Stomach (tissue), 8 donors: ENCODE measurements at regions not wholly inside any gene's neighbourhood (a gene's known extent, or its start where the extent isn't known, plus 50 kb on each side); places are given as distances from the start of the nearest gene placed in this dataset.

Source experiments
- DNase-seq, 2 donors: peaks; one replicate each; pipeline versions ENCODE4 v3.0.0 to v3.0.0-alpha.2; 2013 to 2019
- H3K27ac ChIP-seq, 5 donors: fragments of 200-600 bp in 4 of 5; sonication (generic) in 4 of 5; one replicate each; pipeline ENCODE4 v1.5.1; 2013 to 2019; ENCODE audit warnings: mild to moderate bottlenecking in 1 of 5, moderate library complexity in 1 of 5
- H3K27me3 ChIP-seq, 3 donors: fragments of 200-600 bp; sonication (generic); one replicate each; pipeline ENCODE4 v1.5.1; 2017 to 2019; ENCODE audit warnings: mixed run types in 1 of 3
- H3K36me3 ChIP-seq, 4 donors: fragments of 200-600 bp; sonication (generic); 1 replicate in 3 of 4; 2 replicates in 1 of 4; pipeline ENCODE4 v1.5.1; 2016 to 2019
- H3K4me1 ChIP-seq, 4 donors: fragments of 200-600 bp; sonication (generic); one replicate each; pipeline ENCODE4 v1.5.1; 2016 to 2019
- H3K4me3 ChIP-seq, 4 donors: fragments of 200-600 bp; sonication (generic) in 3 of 4; one replicate each; pipeline ENCODE4 v1.5.1; 2016 to 2019; ENCODE audit warnings: mild to moderate bottlenecking in 1 of 4
- H3K9me3 ChIP-seq, 4 donors: fragments of 200-600 bp; sonication (generic); one replicate each; pipeline ENCODE4 v1.5.1; 2016 to 2019
- EP300 ChIP-seq: sonication (generic); formaldehyde crosslinking; IDR thresholded peaks from one replicate; pipeline ENCODE4 v1.6.1; 2017; ENCODE audit warnings: antibody characterized with exemption
- POLR2A ChIP-seq, 4 donors: fragments of 450-650 bp; IDR thresholded peaks; one replicate each; pipeline ENCODE4 v1.6.1; 2016; ENCODE audit warnings: antibody characterized with exemption in 4 of 4, control low read depth in 2 of 4, mild to moderate bottlenecking in 1 of 4, moderate library complexity in 1 of 4
- POLR2AphosphoS5 ChIP-seq, 3 donors: sonication (generic); formaldehyde crosslinking; IDR thresholded peaks; one replicate each; pipeline ENCODE4 v1.6.1; 2016; ENCODE audit warnings: antibody characterized with exemption in 3 of 3
- WGBS, 5 donors: extraction: QIAGEN DNeasy Blood & Tissue Kit in 3 of 5; methylation state at CpG; one replicate each; pipeline versions ENCODE4 v1.1.5 to v1.1.7; 2013 to 2018; 5-methylcytosine and 5-hydroxymethylcytosine counted together
- intact Hi-C: fragments of 100-400 bp; cut with DNase I; formaldehyde crosslinking; loops from one replicate; pipeline ENCODE4 v1.15.1; 2023; ENCODE audit warnings: low total_unique reads
- TF ChIP-seq, protein P1 (sequence below), 7 experiments: fragments of 450-650 bp in 4 of 7; fragments of 200-600 bp in 3 of 7; sonication (generic) in 3 of 7; IDR thresholded peaks; one replicate each; pipeline ENCODE4 v1.5.1; 2016 to 2019; ENCODE audit warnings: antibody characterized with exemption in 7 of 7, control low read depth in 2 of 7, mild to moderate bottlenecking in 1 of 7
- donor health status: healthy with polysubstance abuse.
- donor health status: Bipolar disorder and iron deficiency.
- donor health status: healthy.

DNA sequence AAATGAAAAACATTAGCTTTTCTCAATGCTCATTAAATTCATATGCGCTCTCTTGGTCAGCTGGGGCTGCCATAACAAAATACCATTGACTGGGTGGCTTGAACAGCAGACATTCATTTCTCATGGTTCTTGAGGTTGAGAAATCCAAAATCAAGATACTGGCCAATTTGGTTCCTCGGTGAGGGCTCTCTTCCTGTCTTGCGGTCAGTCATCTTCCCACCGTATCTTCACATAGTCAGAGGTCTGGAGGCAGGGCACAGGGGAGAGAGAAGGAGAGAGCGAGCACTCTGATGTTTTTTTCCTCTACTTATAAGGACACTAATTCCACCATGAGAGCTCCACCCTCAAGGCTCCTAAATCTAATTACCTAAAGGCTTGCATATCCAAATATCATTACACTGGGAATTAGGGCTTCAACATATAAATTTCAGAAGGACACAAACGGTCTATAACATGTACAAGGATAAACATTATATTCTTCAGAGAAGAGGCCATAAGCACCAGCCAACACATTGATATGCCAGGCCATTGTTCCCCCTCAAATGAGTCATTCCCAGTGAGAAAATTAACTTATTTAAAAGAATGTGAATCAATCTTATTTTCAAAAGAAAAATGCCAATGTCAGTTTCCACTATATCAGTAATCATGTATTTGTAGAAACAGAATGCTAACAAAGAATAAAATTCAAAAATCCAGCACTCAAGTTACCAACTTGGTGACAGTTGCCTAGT, 152.2 kb downstream of the BTG1 start:
- H3K27ac ChIP-seq, result no peak overlapping the region
- H3K4me3 ChIP-seq, result no peak overlapping the region
- H3K9me3 ChIP-seq, result no peaks in the 10 kb centered on the region
- no peak for DNase-seq
- TF ChIP-seq POLR2AphosphoS5 (IDR thresholded peaks at IDR 0.05) (no peak), EP300 (no peak), POLR2A (IDR thresholded peaks at IDR 0.05) (no peak)
- TF ChIP-seq, protein P1, sequence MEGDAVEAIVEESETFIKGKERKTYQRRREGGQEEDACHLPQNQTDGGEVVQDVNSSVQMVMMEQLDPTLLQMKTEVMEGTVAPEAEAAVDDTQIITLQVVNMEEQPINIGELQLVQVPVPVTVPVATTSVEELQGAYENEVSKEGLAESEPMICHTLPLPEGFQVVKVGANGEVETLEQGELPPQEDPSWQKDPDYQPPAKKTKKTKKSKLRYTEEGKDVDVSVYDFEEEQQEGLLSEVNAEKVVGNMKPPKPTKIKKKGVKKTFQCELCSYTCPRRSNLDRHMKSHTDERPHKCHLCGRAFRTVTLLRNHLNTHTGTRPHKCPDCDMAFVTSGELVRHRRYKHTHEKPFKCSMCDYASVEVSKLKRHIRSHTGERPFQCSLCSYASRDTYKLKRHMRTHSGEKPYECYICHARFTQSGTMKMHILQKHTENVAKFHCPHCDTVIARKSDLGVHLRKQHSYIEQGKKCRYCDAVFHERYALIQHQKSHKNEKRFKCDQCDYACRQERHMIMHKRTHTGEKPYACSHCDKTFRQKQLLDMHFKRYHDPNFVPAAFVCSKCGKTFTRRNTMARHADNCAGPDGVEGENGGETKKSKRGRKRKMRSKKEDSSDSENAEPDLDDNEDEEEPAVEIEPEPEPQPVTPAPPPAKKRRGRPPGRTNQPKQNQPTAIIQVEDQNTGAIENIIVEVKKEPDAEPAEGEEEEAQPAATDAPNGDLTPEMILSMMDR (IDR thresholded peaks at IDR 0.05), result no peak
- intact Hi-C loops, result no loop called here
- no peaks in the 10 kb centered on the region for H3K27me3 ChIP-seq
- no peaks in the 10 kb centered on the region for H3K4me1 ChIP-seq
- H3K36me3 ChIP-seq, result no peaks in the 10 kb centered on the region
- WGBS, 5 donors, result 84 to 94% (median 90%) methylated on average over 6 of the region's 6 CpGs

DNA sequence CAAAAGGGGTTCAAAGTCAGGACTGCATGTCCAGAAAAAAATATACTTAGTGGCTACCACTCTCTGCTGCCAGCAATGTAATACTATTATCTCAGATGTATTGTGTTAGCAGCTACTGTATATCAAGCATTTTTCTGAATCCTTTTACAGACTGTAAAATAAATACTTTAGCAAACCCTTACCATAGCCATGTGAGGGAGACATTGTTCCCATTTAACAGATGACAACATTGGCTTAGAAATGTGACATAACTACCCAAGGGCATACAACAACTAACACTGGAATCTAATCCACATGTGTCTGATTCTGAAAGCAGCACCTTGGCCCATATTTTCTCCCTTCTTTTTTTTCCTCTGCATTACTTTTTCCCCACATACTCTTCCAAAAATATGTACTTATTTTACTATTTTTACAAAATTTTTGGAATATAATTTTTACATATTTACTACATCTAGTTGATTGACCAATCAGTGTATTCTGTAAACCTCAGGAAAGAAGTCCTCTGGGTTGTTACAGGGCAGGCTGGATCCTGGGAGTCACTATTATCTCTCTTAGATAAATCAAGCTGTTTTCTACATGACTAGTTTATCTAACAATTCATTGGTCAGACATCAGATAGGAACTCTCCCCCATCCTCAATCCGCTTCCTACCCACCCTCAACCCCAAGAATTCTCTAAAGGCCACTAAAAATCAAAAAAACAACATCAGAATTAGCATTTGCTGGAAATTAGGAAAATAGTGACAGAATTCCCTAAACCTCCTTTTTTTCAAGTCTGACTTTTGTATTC, 154.1 kb downstream of the BTG1 start:
- Histone ChIP-seq H3K9me3 (no peaks in the 10 kb centered on the region), H3K36me3 (no peaks in the 10 kb centered on the region), H3K4me1 (no peaks in the 10 kb centered on the region), H3K27ac (peak overlapping the region in 1 of 5 donors; percentile 4), H3K4me3 (no peak overlapping the region), H3K27me3 (no peaks in the 10 kb centered on the region)
- WGBS, 5 donors, result 13 to 93% (median 84%) methylated on average over 1 of the region's 1 CpG
- intact Hi-C loops, result no loop called here
- TF ChIP-seq POLR2AphosphoS5 (IDR thresholded peaks at IDR 0.05), result no peak
- peak in 1 of 2 donors; percentile 52 for DNase-seq

DNA sequence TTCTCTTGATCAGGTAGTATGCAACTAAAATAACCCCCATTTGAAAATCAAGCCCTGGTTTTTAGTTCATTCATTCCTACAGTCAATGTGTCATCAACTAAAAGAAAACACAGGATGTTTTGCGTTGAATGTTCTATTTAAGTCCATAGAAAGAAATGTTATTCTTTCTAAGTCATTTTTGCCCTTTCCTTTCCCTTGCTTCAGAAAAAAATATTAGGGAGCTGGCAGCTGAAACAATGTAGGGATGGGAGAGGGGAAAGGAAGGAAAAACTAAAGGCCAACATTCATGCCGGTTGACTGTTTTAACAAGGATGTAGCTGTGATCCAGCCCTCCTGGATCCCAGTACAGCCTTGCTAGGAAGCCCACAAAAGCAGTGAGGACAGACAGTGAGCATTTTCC, 155.1 kb downstream of the BTG1 start:
- no peak for DNase-seq
- H3K27me3 ChIP-seq, result no peaks in the 10 kb centered on the region
- peak overlapping the region in 1 of 5 donors; percentile 43 for H3K27ac ChIP-seq
- H3K4me1 ChIP-seq, result peaks cover 0 to 9% (median 2%) of the 10 kb centered on the region in 4 donors
- 59 to 87% (median 75%) methylated on average over 2 of the region's 2 CpGs for WGBS, 5 donors
- no peaks in the 10 kb centered on the region for H3K9me3 ChIP-seq
- intact Hi-C loops, result no loop called here
- H3K4me3 ChIP-seq, result no peak overlapping the region
- no peaks in the 10 kb centered on the region for H3K36me3 ChIP-seq
- TF ChIP-seq EP300 (no peak), POLR2A (IDR thresholded peaks at IDR 0.05) (no peak), POLR2AphosphoS5 (IDR thresholded peaks at IDR 0.05) (no peak)
- TF ChIP-seq, protein P1 (IDR thresholded peaks at IDR 0.05), result no peak

DNA sequence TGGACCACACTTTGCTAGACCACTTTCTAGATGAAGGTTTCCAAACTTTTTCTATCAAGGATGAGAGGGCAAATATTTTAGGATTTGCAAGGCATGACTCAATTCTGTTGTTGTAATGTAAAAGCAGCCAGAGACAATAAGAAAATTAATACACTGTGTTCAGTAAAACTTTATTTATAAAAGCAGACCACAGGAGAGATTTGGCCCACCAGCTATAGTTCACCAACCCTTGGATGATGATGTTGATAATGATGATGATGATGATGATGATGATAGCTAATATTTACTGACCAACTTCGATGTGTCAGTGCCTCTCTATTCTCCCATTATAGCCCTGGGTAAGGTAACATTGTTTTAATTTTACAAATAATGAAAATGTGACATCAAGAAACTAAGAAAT, 156.5 kb downstream of the BTG1 start:
- Histone ChIP-seq H3K27me3 (no peaks in the 10 kb centered on the region), H3K4me3 (no peak overlapping the region), H3K9me3 (no peaks in the 10 kb centered on the region), H3K4me1 (peaks cover 0 to 23% (median 9%) of the 10 kb centered on the region in 4 donors), H3K36me3 (no peaks in the 10 kb centered on the region), H3K27ac (no peak overlapping the region)
- intact Hi-C loops, result no loop called here
- DNase-seq, result no peak
- WGBS, 5 donors, result 86 to 97% (median 97%) methylated on average over 1 of the region's 1 CpG
- TF ChIP-seq POLR2A (IDR thresholded peaks at IDR 0.05), result no peak
- no peak for TF ChIP-seq POLR2AphosphoS5 (IDR thresholded peaks at IDR 0.05)
- TF ChIP-seq, protein P1 (IDR thresholded peaks at IDR 0.05), result no peak
- TF ChIP-seq EP300, result no peak
